ENCODE measurements at regions not wholly inside any gene's neighbourhood (a gene's known extent, or its start where the extent isn't known, plus 50 kb on each side); places are given as distances from the start of the nearest gene placed in this dataset.

DNA sequence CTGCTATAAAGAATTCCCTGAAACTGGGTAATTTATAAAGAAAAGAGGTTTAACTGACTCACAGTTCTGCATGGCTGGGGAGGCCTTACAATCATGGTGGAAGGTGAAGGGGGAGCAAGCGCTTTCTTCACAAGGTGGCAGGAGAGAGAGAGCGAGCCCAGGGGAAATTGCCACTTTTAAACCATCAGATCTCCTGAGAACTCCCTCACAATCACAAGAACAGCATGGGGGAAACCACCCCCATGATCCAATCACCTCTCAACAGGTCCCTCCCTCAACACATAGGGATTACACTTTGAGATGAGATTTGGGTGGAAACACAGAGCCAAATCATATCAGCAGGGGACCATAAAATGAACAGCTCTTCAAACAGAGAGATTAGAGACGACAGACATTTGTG lies 198.6 kb downstream of the MAGEB5 start:
- TF ChIP-seq, protein P1, sequence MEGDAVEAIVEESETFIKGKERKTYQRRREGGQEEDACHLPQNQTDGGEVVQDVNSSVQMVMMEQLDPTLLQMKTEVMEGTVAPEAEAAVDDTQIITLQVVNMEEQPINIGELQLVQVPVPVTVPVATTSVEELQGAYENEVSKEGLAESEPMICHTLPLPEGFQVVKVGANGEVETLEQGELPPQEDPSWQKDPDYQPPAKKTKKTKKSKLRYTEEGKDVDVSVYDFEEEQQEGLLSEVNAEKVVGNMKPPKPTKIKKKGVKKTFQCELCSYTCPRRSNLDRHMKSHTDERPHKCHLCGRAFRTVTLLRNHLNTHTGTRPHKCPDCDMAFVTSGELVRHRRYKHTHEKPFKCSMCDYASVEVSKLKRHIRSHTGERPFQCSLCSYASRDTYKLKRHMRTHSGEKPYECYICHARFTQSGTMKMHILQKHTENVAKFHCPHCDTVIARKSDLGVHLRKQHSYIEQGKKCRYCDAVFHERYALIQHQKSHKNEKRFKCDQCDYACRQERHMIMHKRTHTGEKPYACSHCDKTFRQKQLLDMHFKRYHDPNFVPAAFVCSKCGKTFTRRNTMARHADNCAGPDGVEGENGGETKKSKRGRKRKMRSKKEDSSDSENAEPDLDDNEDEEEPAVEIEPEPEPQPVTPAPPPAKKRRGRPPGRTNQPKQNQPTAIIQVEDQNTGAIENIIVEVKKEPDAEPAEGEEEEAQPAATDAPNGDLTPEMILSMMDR (IDR thresholded peaks at IDR 0.05) = no peak
- no peak for TF ChIP-seq POLR2AphosphoS5 (IDR thresholded peaks at IDR 0.05; ENCODE audit: insufficient read depth in 1 of 2, low read depth in 1 of 2)
- no peak for TF ChIP-seq POLR2A (IDR thresholded peaks at IDR 0.05)

Data from vagina (tissue), 2 donors.